COLO668 (cell line): ENCODE measurements at regions not wholly inside any gene's neighbourhood (a gene's known extent, or its start where the extent isn't known, plus 50 kb on each side); places are given as distances from the start of the nearest gene placed in this dataset.

Source experiments
- DNase-seq: peaks from one replicate; lab custom pipeline; 2025; ENCODE audit not compliant: unreplicated experiment; lab: John Stamatoyannopoulos, UW

DNA sequence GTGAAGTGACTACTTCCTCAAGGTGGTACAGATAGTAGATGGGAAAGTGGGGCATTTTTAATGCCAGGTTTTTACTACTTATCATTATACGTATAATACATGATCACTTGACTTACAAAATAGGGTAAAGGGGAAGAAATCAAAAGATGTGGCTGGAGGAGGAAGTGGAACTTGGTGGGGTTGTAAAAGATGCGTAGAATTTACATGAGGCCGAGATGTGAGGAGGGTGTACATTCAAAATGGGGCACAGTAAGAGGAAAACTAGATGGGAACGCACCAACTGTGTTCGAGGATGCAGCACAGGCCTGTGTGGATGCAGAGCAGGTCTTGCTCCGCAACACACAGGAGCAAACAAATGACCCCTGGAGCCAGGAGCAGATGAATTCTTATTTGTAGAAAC, 403.3 kb downstream of the TXNL1 start:
- no peak for DNase-seq

DNA sequence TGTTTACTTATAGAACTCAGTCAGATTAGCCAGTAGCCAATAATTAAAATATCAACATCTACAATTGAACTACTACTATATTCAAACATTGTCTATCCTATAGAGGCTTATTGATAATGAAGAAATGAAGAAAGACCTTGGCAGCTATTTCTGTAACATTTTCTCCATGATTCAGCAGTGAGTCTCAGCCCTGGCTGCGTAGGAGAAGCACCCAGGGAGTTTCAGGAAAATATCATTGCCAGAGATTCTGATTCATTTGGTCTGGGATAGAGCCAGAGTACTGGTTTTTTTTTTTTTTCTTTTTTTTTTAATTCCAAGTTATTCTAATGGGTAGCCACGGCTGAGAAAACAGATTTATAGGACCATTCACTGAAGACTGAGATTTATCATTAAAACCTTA, 404.8 kb downstream of the TXNL1 start:
- DNase-seq, result no peak

DNA sequence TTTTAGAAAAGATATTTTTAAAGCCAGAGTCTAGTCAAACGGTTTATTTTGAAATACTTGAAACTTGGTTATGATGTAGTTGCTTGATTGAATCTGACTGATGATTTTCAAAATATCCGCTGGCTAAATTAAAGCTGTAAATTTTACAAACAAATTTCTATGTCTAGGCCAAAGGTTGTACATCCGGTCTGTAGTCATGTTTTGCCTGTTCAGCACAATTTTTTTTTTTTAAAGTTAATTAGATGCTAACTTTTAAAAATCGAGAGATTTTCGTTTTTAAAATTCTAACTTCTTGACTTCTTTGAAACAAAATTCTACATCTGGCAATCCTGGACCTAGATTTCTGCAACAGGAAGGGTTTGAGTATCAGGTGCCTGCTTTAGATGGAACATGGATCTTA, 412.4 kb downstream of the TXNL1 start:
- no peak for DNase-seq

DNA sequence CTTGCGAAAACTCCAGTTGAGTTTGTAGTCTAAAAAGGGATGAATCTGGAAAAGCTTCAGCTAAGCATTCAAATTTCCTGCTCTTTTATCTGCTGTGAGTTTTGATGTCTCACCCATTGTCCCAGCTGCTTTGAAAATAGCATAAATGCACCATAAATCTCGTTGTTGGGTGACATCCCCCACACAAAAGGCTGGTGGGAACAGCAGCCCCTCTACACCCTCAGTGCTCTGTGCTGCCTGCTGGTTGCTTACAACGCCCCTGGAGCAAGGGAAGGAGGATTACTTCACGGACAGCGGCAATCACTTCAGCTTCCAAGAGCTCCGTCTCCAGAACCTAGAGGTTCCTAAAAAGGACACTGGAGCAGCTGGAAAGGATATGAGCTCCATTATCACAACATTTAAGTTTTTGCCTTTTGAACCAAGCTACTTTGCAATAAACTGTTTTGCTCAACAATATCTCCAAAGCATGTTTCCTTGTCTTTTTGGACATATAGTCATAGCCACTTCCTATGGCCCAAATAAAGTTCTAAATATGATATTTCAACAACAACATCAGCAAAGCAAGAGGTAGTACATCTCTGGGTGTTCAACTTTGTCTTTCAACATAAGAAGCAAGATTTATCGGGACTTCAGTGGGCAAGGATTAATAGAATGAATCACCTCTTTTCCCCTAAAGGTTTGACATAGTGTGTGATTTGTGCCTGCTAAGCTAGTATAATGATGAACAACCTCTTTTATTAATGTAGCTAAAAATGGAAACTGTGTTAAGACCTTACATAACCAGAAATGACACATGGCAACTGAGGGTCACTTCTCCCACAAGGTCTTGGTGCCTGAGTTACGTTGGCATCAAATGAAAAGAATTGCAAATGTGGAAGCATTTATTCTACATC, 413.5 kb downstream of the TXNL1 start:
- DNase-seq, result no peak

DNA sequence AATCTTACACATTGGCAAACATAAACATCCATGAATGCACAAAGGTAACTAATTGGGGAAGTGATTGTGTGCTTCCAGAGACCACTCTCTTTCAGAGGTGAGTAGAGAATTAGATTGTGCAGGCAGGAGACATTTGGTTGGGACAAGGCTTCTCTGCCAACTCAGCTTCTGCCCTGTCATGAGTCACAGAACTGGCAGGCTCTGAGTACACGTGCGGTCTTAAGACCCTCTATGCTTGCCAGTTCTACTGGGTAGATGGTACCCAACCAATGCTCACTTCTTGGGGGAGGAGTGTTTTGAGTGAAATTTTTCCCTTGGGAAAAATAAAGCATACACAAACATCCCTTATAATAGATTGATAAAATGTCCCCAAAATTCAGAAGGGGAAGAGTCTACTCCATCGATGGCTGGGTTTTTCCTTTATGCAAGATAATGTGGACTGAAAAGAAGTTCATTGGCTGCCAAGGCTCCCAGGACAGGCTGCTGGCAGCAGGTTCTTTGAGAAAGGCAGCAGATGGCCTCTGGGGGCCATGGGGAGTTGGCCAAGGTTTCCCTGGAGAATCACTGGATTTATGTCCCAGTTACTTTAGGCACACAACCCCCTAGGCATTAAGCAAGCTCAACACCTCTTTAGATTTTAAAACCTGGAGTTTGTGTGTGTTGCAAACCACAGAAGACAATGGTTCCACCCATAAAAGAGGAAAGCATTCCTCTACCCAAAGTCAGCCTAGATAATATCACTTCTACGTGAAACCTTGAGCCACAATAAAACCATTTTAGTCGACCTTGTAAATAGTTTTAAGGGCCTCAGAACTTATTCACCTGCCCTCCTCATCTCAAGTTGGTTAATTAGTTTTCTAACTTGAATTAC, 417.0 kb downstream of the TXNL1 start:
- DNase-seq, result no peak

DNA sequence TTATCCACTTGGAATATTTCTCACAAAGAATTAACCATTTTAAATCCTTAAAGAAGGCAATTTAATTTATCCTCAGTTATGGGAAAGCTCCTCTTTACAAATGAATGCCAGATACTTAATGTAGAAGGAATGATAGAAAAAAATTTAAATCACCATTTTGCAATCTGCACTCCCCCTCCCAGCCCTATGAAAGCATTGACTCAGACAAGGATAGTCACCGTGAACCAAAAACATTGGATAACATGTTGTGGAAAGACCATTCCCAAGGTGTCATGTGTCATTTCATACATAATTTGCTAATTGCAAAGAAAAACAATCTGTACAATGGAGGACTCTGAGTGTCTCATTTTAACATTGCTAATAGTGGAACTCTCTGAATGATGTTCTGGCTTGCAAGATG, 421.0 kb downstream of the TXNL1 start:
- no peak for DNase-seq

DNA sequence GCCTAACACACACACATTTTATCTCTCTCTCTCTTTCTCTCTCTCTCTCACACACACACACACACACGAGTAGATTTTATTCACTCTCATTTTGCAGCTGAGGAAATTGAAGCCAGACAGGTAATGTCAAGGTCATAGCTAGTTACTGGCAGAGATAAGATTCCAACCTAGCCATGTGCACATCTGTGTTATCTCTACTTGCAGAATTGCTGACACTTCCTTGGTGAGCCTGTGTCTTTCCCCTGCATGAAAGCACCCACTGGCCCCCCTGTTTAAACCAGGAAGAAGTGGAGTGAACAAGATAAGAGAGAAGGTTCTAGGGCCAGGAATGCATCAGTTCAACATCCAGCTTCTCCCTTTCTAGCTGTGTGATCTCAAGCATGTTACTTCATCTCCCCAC, 423.7 kb downstream of the TXNL1 start:
- no peak for DNase-seq

DNA sequence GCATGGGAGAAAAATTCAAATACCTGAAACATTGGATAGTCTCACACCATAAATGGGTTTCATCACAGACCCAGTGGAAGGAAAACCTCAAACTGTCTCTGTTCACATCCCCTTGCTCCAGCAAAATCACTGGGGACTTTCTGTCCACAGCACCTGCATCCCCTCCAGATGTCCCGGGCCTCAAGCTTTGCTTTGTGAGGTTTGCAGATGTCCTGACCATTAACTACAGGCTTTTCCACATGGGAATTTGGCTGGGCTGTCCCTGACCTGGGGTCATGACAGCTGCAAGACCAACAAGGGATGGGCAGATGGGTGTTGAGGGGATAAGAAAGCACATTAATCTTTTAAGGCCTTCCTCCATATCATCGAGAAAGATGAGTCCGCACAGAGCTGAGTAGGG, 427.9 kb downstream of the TXNL1 start:
- no peak for DNase-seq

DNA sequence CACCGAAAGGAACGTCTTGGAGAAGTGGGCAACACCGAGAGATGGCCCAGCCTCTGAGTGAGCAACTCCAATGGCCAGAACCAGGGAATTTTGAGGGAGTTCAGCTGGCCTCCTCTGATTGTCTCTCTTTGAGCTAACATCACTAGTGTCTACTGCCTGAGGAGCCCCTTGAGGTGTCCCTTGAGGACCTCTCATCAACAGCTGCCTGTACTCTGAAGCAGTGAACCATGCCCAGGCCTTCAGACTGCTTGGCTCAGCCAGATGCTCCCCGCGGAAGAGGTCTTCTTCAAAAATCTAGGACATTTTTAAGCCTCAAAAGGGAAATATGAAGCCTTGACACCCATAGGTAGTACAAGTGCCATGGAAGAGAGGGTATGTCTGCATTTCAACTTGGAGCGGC, 430.4 kb downstream of the TXNL1 start:
- DNase-seq, result no peak

DNA sequence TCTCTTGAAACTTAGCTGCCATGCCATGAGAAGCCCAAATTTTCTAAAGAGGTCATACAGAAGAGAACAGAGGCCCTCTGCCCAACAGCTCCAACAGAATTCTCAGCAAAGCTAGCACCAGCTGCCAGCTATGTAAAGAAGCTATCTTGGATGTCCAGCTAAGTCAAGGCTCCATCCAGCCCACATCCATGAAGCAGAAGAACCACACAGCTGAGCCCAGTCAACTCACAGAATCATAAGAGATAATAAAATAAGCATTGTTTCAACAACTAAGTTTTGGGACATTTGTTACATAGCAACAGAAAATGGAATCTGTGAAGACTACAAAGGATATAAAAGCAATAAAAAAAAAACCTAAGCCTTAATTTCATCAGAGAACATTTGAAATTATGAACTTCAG, 434.3 kb downstream of the TXNL1 start:
- no peak for DNase-seq

DNA sequence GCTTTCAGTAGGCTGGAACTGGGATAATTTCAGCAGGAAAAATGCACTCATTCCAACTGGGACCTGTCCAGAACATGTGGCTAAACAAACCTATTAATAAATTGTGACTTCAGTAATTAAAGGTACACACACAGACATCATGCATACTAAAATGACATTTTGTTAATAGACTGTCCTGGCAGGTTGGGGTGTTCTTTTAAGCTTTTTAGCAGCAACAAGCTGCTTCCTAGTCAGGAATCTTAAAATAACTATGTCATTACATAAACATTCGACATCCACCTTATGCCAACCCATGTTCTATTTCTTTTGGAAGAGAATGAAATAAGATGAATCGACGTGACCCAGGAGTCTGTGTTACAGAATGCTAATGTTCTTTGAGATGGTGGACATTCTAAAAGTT, 435.7 kb downstream of the TXNL1 start:
- DNase-seq, result no peak

DNA sequence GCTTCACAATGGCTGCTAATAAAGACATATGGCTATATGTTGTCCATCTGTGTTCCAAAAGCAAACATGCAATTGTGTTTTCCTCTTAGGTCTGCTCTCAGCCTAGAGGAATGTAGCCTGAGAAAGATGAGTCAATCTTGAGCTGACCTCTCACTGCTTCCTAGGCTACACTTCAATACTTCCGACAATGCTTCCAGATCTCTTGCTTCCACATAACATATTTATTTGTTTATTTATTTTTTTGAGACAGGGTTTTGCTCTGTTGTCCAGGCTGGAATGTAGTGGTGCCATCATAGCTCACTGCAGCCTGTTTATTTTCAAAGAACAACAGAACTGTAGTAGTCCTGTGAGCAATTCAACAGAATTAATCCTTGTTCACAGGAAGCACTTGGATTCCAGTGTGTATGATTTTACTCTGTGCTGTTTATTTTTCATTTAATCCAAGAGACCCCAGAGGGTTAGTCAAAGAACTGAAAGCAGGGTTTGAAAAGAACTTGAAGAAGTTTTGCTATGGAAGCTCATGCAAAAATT, 437.9 kb downstream of the TXNL1 start:
- no peak for DNase-seq

DNA sequence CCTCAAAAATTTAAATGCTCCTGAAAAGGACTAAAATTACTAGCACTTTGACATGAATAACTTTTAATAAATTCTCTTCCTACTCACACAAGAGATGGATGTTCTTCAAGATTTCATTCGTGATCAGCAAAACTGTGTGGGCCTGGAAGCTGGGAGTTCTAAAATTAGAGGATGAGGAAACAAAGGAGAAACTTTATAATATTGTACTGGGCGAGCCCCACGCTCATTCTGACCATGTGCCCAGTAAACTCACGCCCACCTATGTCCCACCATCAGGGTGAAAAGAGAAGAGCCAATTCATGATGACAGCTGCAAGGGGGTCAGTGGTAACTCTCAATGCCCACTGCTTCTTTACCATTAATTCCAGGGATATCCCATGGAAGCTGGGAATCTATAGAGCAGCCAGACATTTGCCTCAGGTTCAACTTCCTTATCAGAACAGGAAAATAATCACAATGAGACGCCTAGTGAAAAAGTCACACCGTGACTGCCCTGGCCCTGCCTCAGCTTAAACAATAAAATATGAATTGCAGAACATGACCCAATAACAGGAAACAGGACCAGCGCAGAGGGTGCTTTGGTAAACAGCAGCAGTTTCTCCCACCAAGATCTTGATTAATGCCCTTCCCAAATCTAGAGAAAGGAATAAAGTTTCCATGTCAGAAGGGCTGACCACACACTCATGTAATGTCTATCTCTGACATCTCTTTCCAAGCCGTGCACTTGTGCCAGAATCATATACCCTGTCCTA, 438.6 kb downstream of the TXNL1 start:
- DNase-seq, result no peak

DNA sequence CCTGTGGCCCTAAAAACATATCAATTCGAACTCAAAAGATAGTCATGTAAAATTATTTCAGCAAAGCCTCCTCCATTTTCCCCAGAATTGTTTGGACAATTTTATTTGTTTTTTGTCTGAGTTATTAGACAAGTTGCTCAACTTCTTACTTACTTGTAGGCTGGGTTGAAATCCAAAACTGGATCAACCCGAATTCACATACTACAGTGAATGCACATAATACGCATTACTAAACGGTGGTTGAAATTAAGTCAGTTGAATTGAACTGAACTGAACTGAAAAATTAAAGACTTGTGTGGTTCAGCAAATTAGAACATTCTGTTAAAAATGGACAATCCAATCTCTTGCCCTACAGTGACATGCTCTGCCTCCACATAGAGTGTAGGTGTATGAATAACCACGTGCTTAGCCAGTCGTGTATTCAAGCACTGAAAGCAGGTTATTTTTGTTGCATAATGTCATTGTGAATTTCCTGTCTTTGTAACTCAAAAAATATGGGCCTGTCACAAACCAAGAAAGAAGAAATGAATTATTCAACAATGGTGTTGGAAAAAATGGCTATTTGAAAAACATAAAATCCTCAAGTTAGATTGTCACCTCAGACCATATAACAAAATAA, 441.0 kb downstream of the TXNL1 start:
- no peak for DNase-seq

DNA sequence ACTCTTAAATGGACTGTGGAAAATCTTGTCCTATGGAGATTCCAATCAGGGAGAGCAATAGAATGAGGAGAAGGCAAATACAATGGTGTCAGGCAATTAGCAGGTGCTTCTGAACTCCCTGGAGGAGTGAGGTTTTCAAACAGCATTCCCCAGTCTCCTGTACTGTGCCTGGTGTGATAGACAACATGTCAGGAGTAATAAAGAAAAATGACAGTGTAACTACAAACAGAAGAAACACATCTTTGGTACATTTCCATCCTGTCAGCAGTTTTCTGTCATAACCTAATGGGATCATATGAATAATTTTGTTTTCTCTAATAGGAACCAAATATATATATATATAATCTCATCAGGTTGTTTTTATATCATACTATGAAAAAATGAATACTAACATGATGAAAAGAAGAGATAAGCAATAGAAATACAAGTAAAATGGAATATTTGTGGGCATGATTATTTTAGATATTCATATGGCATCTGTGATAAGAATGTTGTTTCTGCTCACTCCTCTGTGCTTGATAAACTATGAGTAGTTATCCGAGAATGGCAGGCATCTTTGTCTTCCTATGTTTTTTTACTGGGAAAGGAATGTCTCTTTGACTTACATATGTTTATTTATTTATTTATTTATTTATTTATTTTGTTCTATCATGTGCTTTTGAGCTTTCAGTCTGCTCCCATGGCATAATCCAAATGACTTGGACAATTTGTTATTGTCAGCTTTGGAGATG, 441.7 kb downstream of the TXNL1 start:
- DNase-seq, result no peak

DNA sequence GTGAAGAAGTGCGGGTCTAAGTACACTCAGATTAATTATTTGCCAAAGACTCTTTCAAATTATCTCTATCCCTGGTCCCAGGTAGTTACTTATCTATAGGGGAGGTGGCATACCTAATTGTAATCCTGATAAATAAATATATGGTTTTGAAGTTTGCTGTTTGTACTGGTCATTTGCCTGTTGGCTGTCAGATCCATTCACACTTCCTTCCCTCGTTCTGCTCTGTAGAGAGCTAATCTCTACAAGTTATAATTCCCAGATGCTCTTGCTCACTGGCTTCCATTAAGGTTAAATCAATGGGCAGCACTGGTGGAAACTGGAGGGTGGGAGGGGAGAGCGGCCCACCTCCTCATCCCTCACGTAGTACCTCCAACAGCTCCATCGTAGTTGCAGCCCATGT, 447.1 kb downstream of the TXNL1 start:
- DNase-seq, result no peak

DNA sequence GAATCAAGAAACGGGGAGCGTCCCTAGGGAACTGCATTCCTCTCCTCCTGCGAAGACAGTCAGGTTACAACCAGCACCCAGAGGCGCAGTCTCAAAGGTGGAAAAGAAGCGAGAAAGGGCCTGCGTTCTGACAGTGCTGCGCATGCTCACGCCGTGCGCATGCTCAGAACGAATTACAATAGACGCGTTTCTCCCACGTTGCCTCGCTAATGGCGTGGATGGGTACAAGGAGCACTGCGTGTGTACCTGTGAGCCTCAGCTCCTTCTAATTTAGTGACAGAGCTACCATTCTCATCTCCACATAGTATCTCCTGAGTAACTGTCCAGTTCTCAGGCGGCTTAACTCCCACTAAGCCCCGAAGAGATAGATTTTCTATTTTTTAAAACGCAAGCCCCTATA, 448.8 kb downstream of the TXNL1 start:
- no peak for DNase-seq

DNA sequence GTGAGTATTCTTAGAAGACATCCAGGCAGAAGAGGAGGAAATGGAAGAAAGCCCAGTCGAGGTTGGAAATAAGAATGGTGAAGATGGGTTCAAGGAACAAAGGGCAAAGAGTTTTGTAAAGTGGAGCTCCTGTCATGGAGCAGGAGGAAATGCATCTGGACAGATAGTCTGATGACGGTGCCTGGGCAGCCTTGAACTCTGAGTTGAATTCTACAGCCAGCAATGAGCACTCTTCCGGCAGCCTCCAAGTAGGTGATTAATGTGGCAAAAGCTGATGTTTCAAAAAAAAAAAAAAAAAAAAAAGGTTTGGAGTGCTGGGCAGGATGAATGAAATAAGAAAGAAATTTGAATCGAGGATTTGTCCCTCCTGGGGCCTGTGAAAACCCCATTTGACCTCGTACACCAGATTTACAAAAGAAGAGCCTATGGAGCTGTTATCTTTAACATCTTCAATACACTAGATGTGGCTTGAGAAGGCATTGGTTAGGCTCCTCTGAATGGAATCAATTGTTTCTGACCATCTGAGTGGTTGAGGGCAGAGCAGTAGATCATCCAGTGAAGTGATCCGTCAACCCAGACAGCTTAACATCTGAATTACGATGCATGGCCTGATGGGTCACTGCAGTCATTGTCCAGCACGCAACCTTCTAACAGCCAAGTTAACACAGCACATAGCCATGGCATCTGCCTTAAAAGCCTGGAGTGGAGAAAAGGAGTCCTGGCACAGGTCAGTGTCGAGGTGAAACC, 449.7 kb downstream of the TXNL1 start:
- DNase-seq, result no peak

DNA sequence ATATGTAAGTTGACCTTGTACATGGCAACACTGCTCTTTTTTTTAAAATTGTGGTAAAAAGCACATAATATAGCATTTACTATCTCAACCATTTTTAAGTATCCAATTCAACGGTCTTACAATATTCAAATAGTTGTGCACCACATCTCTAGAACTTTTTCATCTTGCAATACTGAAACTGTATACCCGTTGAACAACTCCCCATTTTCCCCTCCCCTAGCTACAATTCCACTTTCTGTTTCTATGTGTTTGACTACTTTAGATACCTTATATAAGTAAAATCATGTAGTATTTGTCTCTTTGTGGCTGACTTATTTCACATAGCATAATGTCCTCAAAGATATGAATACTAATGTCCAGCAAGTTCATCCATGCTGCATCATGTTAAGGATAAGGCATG, 452.1 kb downstream of the TXNL1 start:
- no peak for DNase-seq
